ENCODE measurements at regions not wholly inside any gene's neighbourhood (a gene's known extent, or its start where the extent isn't known, plus 50 kb on each side); places are given as distances from the start of the nearest gene placed in this dataset.

GRCh38 chr10:8181496-8182157 lies 127.1 kb downstream of the GATA3 start:
- in situ Hi-C loops (cut with MboI) (no loop called here), intact Hi-C loops (cut with micrococcal nuclease; ENCODE audit: unreplicated experiment) (no loop called here)
- DNase-seq (ENCODE audit: low read depth, low spot score), result no peak
- FAIRE-seq, result no peak
- Histone ChIP-seq H3K4me2 (ENCODE audit: control insufficient read depth, insufficient read depth) (no peak overlapping the region), H2AFZ (ENCODE audit: control insufficient read depth, low read depth, low read length) (no peak overlapping the region), H3K27ac (ENCODE audit: control insufficient read depth, insufficient read depth) (no peak overlapping the region), H3K36me3 (ENCODE audit: control insufficient read depth in 2 of 2, insufficient read depth in 2 of 2, low read length in 1 of 2) (no peaks in the 10 kb centered on the region), H3K9me3 (replicated peaks; ENCODE audit: control insufficient read depth, insufficient read depth, low read length) (no peaks in the 10 kb centered on the region; the same call in 2 of the 3 replicates), H3K27me3 (replicated peaks in 1 of 2; ENCODE audit: control insufficient read depth in 2 of 2, insufficient read depth in 2 of 2, low read length in 1 of 2) (no peaks in the 10 kb centered on the region), H4K20me1 (ENCODE audit: control insufficient read depth, insufficient read depth) (no peaks in the 10 kb centered on the region), H3K79me2 (ENCODE audit: control insufficient read depth, insufficient read depth, low read length) (no peaks in the 10 kb centered on the region), H3K9ac (ENCODE audit: control insufficient read depth, insufficient read depth, low read length) (no peak overlapping the region), H3K4me3 (no peak overlapping the region), H3K4me1 (ENCODE audit: control insufficient read depth, insufficient read depth, low read length) (no peaks in the 10 kb centered on the region)
- CTCF ChIA-PET, result no interaction called here
- WGBS (ENCODE audit: insufficient coverage, insufficient replicate concordance, low lambda C conversion rate, missing lambda C conversion rate), result 71% methylated on average over 11 of the region's 11 CpGs
- SMC1A ChIA-PET (ENCODE audit: uncharacterized antibody, unreplicated experiment), result interaction anchor here (0.6 to 1.8 kb wide), 2 partner anchors 49 to 596 kb away, joined by 3 to 5 read pairs; no protein-coding TSS in a partner anchor
- no TSS peak for BruUV-seq (replicated peaks)
- no peak for ATAC-seq
- POLR2A ChIA-PET, result interaction anchor here (0.6 to 1.3 kb wide), 2 partner anchors 36 to 110 kb away, joined by 3 to 4 read pairs; no protein-coding TSS in a partner anchor
- TF ChIP-seq ZBTB40 (IDR thresholded peaks at IDR 0.05; ENCODE audit: borderline replicate concordance), result no peak
- no peak for TF ChIP-seq SMAD5 (IDR thresholded peaks at IDR 0.05; ENCODE audit: low read depth)
- TF ChIP-seq EED (IDR thresholded peaks at IDR 0.05; ENCODE audit: low read depth), result no peak
- no peak for TF ChIP-seq RAD51 (IDR thresholded peaks at IDR 0.05)
- TF ChIP-seq JUNB (IDR thresholded peaks at IDR 0.05), result no peak
- TF ChIP-seq POU2F2 (IDR thresholded peaks at IDR 0.05; ENCODE audit: borderline replicate concordance, low read depth, low read length), result no peak
- TF ChIP-seq DPF2 (IDR thresholded peaks at IDR 0.05), result no peak
- no peak for TF ChIP-seq ATF7 (IDR thresholded peaks at IDR 0.05; ENCODE audit: low read depth)
- RAD21 ChIA-PET (ENCODE audit: unreplicated experiment), result no interaction called here
